Uterus (tissue), 2 donors: ENCODE measurements at regions not wholly inside any gene's neighbourhood (a gene's known extent, or its start where the extent isn't known, plus 50 kb on each side); places are given as distances from the start of the nearest gene placed in this dataset.

Experiments used
- POLR2A ChIP-seq, 2 donors: fragments of 450-650 bp; IDR thresholded peaks; one replicate each; pipeline ENCODE4 v1.6.1; 2016; ENCODE audit warnings: antibody characterized with exemption in 2 of 2, mild to moderate bottlenecking in 1 of 2, moderate library complexity in 1 of 2
- TF ChIP-seq, protein P1 (sequence below), 4 experiments: fragments of 200-600 bp in 2 of 4; fragments of 450-650 bp in 2 of 4; sonication (generic) in 2 of 4; IDR thresholded peaks; one replicate each; pipeline ENCODE4 v1.5.1; 2016 to 2019; ENCODE audit warnings: antibody characterized with exemption in 4 of 4, mild to moderate bottlenecking in 2 of 4, moderate library complexity in 1 of 4

DNA sequence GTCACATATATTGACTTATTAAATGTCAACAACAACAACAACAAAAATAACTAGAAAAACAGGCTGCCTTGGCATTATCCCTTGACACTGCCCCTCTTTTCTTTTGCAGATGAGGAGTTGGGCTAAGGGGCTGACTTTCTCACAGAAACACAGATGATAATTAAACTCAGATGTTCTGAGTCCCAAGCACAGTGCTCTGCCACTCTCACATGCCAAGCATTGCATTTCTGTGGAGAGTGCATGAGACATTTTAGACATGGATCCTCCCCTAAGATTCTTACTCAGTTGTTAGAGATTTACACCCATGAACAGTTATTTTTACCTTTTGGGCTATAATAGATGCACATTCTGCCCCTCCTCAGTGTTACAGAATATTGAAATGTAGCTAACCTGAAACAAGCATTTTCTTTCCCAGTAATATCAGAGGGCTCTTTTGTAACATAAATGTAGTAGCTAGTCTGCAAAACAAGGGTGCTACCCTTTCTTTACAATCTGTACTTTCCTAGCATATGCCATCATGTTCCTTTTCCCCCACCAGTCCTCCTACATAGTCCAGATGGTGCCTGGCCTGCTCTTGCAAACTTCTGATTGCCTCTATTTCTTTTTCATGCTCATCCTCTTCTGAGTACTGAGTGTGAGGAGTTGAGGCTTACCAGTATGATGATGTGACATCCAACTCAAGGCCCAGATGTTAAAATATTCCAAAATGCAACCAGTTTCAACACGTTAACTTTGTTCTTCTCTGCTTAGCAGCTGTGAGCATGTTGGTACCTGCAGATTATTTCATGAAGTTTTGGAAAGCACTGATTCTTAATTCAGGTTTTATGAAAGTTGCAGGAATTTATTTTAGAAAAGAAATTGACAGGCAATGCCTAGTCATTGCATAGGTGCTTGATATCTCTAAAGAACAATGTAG lies 125.0 kb upstream of the ATP2B1 start:
- TF ChIP-seq, protein P1, sequence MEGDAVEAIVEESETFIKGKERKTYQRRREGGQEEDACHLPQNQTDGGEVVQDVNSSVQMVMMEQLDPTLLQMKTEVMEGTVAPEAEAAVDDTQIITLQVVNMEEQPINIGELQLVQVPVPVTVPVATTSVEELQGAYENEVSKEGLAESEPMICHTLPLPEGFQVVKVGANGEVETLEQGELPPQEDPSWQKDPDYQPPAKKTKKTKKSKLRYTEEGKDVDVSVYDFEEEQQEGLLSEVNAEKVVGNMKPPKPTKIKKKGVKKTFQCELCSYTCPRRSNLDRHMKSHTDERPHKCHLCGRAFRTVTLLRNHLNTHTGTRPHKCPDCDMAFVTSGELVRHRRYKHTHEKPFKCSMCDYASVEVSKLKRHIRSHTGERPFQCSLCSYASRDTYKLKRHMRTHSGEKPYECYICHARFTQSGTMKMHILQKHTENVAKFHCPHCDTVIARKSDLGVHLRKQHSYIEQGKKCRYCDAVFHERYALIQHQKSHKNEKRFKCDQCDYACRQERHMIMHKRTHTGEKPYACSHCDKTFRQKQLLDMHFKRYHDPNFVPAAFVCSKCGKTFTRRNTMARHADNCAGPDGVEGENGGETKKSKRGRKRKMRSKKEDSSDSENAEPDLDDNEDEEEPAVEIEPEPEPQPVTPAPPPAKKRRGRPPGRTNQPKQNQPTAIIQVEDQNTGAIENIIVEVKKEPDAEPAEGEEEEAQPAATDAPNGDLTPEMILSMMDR (IDR thresholded peaks at IDR 0.05), result no peak
- TF ChIP-seq POLR2A (IDR thresholded peaks at IDR 0.05), result no peak
